GM23248 (cell line): ENCODE measurements at regions not wholly inside any gene's neighbourhood (a gene's known extent, or its start where the extent isn't known, plus 50 kb on each side); places are given as distances from the start of the nearest gene placed in this dataset.

Source experiments
- EZH2 ChIP-seq: fragments of 200-600 bp; sonication (generic); IDR thresholded peaks from 2 replicates; pipeline ENCODE4 v1.6.1; 2018; ENCODE audit warnings: antibody characterized with exemption, mild to moderate bottlenecking; ENCODE audit not compliant: insufficient read depth, poor library complexity, severe bottlenecking
- EZH2phosphoT487 ChIP-seq: fragments of 200-600 bp; sonication (generic); IDR thresholded peaks from 2 replicates; pipeline ENCODE4 v1.6.1; 2018; ENCODE audit warnings: antibody characterized with exemption, moderate library complexity, mild to moderate bottlenecking, low read depth; ENCODE audit not compliant: insufficient read depth

- TF ChIP-seq EZH2 (no peak), EZH2phosphoT487 (no peak)
Measured at GRCh38 chr10:111590703-111591102, 513.9 kb downstream of the ADRA2A start.
